ENCODE measurements at regions not wholly inside any gene's neighbourhood (a gene's known extent, or its start where the extent isn't known, plus 50 kb on each side); places are given as distances from the start of the nearest gene placed in this dataset.

- TF ChIP-seq CTCF (conservative IDR thresholded peaks at IDR 0.05; ENCODE audit: low read depth, low read length) (no peak), EZH2 (IDR thresholded peaks at IDR 0.05; ENCODE audit: borderline replicate concordance, low read depth, low read length, poor library complexity, severe bottlenecking) (no peak)
Observed at GRCh38 chr4:144851948-144852347, 206.0 kb downstream of the HHIP start.

Measured in A673 (cell line).